ENCODE measurements at regions not wholly inside any gene's neighbourhood (a gene's known extent, or its start where the extent isn't known, plus 50 kb on each side); places are given as distances from the start of the nearest gene placed in this dataset.
"Not testable (repeated sequence)": the region's sequence is repeated elsewhere in the genome, so short reads cannot be mapped to it uniquely, and the experiment has no call there.

GRCh38 chr3:105130911-105131310 is 235.8 kb upstream of the ALCAM start:
- DNase-seq (ENCODE audit: low spot score): no peak

- DNase-seq (ENCODE audit: low spot score): peak; percentile 3
Observed at GRCh38 chr3:105137911-105138310, 228.8 kb upstream of the ALCAM start.

GRCh38 chr3:105139881-105140560 is 226.7 kb upstream of the ALCAM start:
- no peak for DNase-seq (ENCODE audit: low spot score)

GRCh38 chr3:105140899-105141367 is 225.8 kb upstream of the ALCAM start:
- no peak for DNase-seq (ENCODE audit: low spot score)

GRCh38 chr3:105144837-105145236 is 221.9 kb upstream of the ALCAM start:
- no peak for DNase-seq (ENCODE audit: low spot score)

GRCh38 chr3:105145511-105145910 is 221.2 kb upstream of the ALCAM start:
- DNase-seq (ENCODE audit: low spot score): no peak

- DNase-seq (ENCODE audit: low spot score): not testable (repeated sequence)
Observed at GRCh38 chr3:105149197-105149596, 217.5 kb upstream of the ALCAM start.

- no peak for DNase-seq (ENCODE audit: low spot score)
Observed at GRCh38 chr3:105152987-105153386, 213.7 kb upstream of the ALCAM start.

GRCh38 chr3:105154692-105155091 is 212.0 kb upstream of the ALCAM start:
- no peak for DNase-seq (ENCODE audit: low spot score)

- no peak for DNase-seq (ENCODE audit: low spot score)
Observed at GRCh38 chr3:105157067-105157765, 209.5 kb upstream of the ALCAM start.

GRCh38 chr3:105157766-105158085 is 209.0 kb upstream of the ALCAM start:
- no peak for DNase-seq (ENCODE audit: low spot score)

GRCh38 chr3:105158286-105158685 is 208.4 kb upstream of the ALCAM start:
- DNase-seq (ENCODE audit: low spot score): no peak

GRCh38 chr3:105162448-105162847 is 204.3 kb upstream of the ALCAM start:
- DNase-seq (ENCODE audit: low spot score): no peak

GRCh38 chr3:105166893-105167292 is 199.8 kb upstream of the ALCAM start:
- peak; percentile 16 for DNase-seq (ENCODE audit: low spot score)

- no peak for DNase-seq (ENCODE audit: low spot score)
Observed at GRCh38 chr3:105170423-105170822, 196.3 kb upstream of the ALCAM start.

GRCh38 chr3:105174017-105174615 is 192.6 kb upstream of the ALCAM start:
- no peak for DNase-seq (ENCODE audit: low spot score)

GRCh38 chr3:105177576-105177975 is 189.1 kb upstream of the ALCAM start:
- DNase-seq (ENCODE audit: low spot score): peak; percentile 3

- no peak for DNase-seq (ENCODE audit: low spot score)
Observed at GRCh38 chr3:105187344-105187743, 179.4 kb upstream of the ALCAM start.

GRCh38 chr3:105195260-105195659 is 171.4 kb upstream of the ALCAM start:
- DNase-seq (ENCODE audit: low spot score): peak; percentile 14

GRCh38 chr3:105197863-105198262 is 168.8 kb upstream of the ALCAM start:
- DNase-seq (ENCODE audit: low spot score): no peak

GRCh38 chr3:105199217-105199616 is 167.5 kb upstream of the ALCAM start:
- no peak for DNase-seq (ENCODE audit: low spot score)

GRCh38 chr3:105210141-105210540 is 156.6 kb upstream of the ALCAM start:
- no peak for DNase-seq (ENCODE audit: low spot score)

GRCh38 chr3:105214590-105214989 is 152.1 kb upstream of the ALCAM start:
- DNase-seq (ENCODE audit: low spot score): no peak

All from AG08396 (cell line).